HepG2 (cell line): ENCODE measurements at regions not wholly inside any gene's neighbourhood (a gene's known extent, or its start where the extent isn't known, plus 50 kb on each side); places are given as distances from the start of the nearest gene placed in this dataset.

Source experiments
- ATAC-seq: fragments of 200-7000 bp; cut with Tn5 transposase; 3 replicates; pipeline ENCODE4 v1.9.1; 2020; ENCODE audit warnings: mild to moderate bottlenecking, moderate library complexity
- BruUV-seq: library from RNA; stranded (reverse); fragments of 400-500 nt; replicated peaks from 2 replicates; lab custom pipeline; 2021; lab: Mats Ljungman, UMichigan
- CTCF ChIA-PET: fragments of 300-600 bp; formaldehyde crosslinking; extraction: SDS; loops from one replicate; lab custom pipeline; 2021; ENCODE audit warnings: low total read pairs, inconsistent platforms, low intra/inter-chr PET ratio; lab: Yijun Ruan, JAX
- POLR2A ChIA-PET: fragments of 350-600 bp; sonication (Branson Sonifier 250); formaldehyde crosslinking; loops from one replicate; lab custom pipeline; 2020; ENCODE audit warnings: antibody characterized with exemption, inconsistent platforms; lab: Yijun Ruan, JAX
- DNase-seq: peaks from one replicate; pipeline ENCODE4 v3.0.0-alpha.2; 2015; ENCODE audit warnings: low spot score
- FAIRE-seq: peaks from 3 replicates; lab custom pipeline; 2011; peaks lifted over from hg19 to GRCh38; lab: Jason Lieb, UNC
- H2AFZ ChIP-seq: one replicate; pipeline ENCODE4 v1.6.1; 2011; ENCODE audit warnings: low read length, inconsistent platforms
- H3K27ac ChIP-seq: fragments of 300-600 bp; 3 replicates; pipeline ENCODE4 v1.8.0; 2011; ENCODE audit warnings: mixed run types, mild to moderate bottlenecking, mixed read lengths, low read length, inconsistent platforms; ENCODE audit not compliant: insufficient read depth; ENCODE audit errors: extremely low read length
- H3K27me3 ChIP-seq, 2 experiments: fragments of 200-600 bp in 1 of 2; 2 replicates in 1 of 2; 3 replicates in 1 of 2; pipeline versions ENCODE4 v1.6.0 to v1.8.0; 2011; ENCODE audit warnings: low read length in 2 of 2, mild to moderate bottlenecking in 2 of 2, moderate library complexity in 2 of 2, inconsistent platforms in 1 of 2; ENCODE audit not compliant: insufficient read depth in 2 of 2, control insufficient read depth in 1 of 2
- H3K36me3 ChIP-seq, 2 experiments: fragments of 200-600 bp in 1 of 2; replicated peaks in 1 of 2; 2 replicates in 1 of 2; 3 replicates in 1 of 2; pipeline versions ENCODE4 v1.5.1 to v1.8.0; 2011; ENCODE audit warnings: low read length in 2 of 2, inconsistent platforms in 1 of 2; ENCODE audit not compliant: insufficient read depth in 2 of 2, control insufficient read depth in 1 of 2
- H3K4me1 ChIP-seq: 2 replicates; pipeline ENCODE4 v1.5.1; 2012; ENCODE audit warnings: low read length, inconsistent platforms; ENCODE audit not compliant: insufficient read depth
- H3K4me2 ChIP-seq: 2 replicates; pipeline ENCODE4 v1.6.0; 2011; ENCODE audit warnings: low read depth, low read length, inconsistent platforms
- H3K4me3 ChIP-seq, 3 experiments: fragments of 200-600 bp in 1 of 3; sonication (generic), shearing (Covaris generic) in 1 of 3; replicated peaks in 1 of 3; 2 replicates each; pipeline ENCODE4 v1.5.1; 2011 to 2016; ENCODE audit warnings: low read length in 3 of 3, inconsistent platforms in 2 of 3, low read depth in 2 of 3, mild to moderate bottlenecking in 2 of 3, control low read depth in 1 of 3, mixed read lengths in 1 of 3; ENCODE audit not compliant: insufficient read depth in 1 of 3
- H3K79me2 ChIP-seq: one replicate; pipeline ENCODE4 v1.6.1; 2011; ENCODE audit warnings: low read length, inconsistent platforms; ENCODE audit not compliant: insufficient read depth
- H3K9ac ChIP-seq: 2 replicates; pipeline ENCODE4 v1.6.0; 2011; ENCODE audit warnings: mild to moderate bottlenecking, low read depth, low read length, inconsistent platforms; ENCODE audit not compliant: insufficient read depth
- H3K9me3 ChIP-seq: 2 replicates; pipeline ENCODE4 v1.5.1; 2012; ENCODE audit warnings: mild to moderate bottlenecking, low read length
- H4K20me1 ChIP-seq: 2 replicates; pipeline ENCODE4 v1.6.0; 2011; ENCODE audit warnings: inconsistent platforms, mild to moderate bottlenecking, low read length, moderate library complexity; ENCODE audit not compliant: insufficient read depth
- AKNA ChIP-seq: sonication (generic); formaldehyde crosslinking; IDR thresholded peaks from 2 replicates; pipeline ENCODE4 v1.4.0; 2020; ENCODE audit warnings: missing genetic modification reagents, borderline replicate concordance
- ATF1 ChIP-seq: IDR thresholded peaks from 2 replicates; pipeline ENCODE4 v1.6.1; 2016; ENCODE audit warnings: mild to moderate bottlenecking, control low read depth
- IKZF4 ChIP-seq: sonication (generic); formaldehyde crosslinking; IDR thresholded peaks from 2 replicates; pipeline ENCODE4 v1.5.1; 2020; ENCODE audit warnings: borderline replicate concordance, mild to moderate bottlenecking, low read depth, missing genetic modification reagents; ENCODE audit errors: not compliant biosample characterization
- MED13 ChIP-seq: sonication (generic); formaldehyde crosslinking; IDR thresholded peaks from 2 replicates; pipeline ENCODE4 v1.5.0; 2020; ENCODE audit warnings: missing genetic modification reagents
- SMARCC2 ChIP-seq: fragments of 450-650 bp; IDR thresholded peaks from 2 replicates; pipeline ENCODE4 v1.6.1; 2017; ENCODE audit warnings: antibody characterized with exemption, mild to moderate bottlenecking
- STAT6 ChIP-seq: sonication (generic); formaldehyde crosslinking; IDR thresholded peaks from 2 replicates; pipeline ENCODE4 v1.4.0; 2020; ENCODE audit warnings: missing genetic modification reagents, mild to moderate bottlenecking, borderline replicate concordance
- TFE3 ChIP-seq: IDR thresholded peaks from 2 replicates; pipeline ENCODE4 v1.6.1; 2016
- TOPORS ChIP-seq: sonication (generic); formaldehyde crosslinking; IDR thresholded peaks from 2 replicates; pipeline ENCODE4 v1.8.0; 2023; ENCODE audit warnings: mild to moderate bottlenecking, missing genetic modification reagents
- TRIM22 ChIP-seq: fragments of 450-650 bp; IDR thresholded peaks from 2 replicates; pipeline ENCODE4 v1.6.1; 2017
- ZNF350 ChIP-seq: sonication (generic); formaldehyde crosslinking; IDR thresholded peaks from 2 replicates; pipeline ENCODE4 v1.4.0; 2020; ENCODE audit warnings: mild to moderate bottlenecking, low read depth, missing genetic modification reagents, borderline replicate concordance
- ZNF432 ChIP-seq: sonication (generic); formaldehyde crosslinking; IDR thresholded peaks from 2 replicates; pipeline ENCODE4 v1.5.0; 2020; ENCODE audit warnings: missing genetic modification reagents, mild to moderate bottlenecking, borderline replicate concordance
- ZNF614 ChIP-seq: IDR thresholded peaks from 2 replicates; pipeline ENCODE4 v1.6.1; 2018; ENCODE audit warnings: missing biosample characterization, missing genetic modification reagents, inconsistent platforms, borderline replicate concordance
- ZNF883 ChIP-seq: sonication (generic); formaldehyde crosslinking; IDR thresholded peaks from 2 replicates; pipeline ENCODE4 v1.5.1; 2020; ENCODE audit warnings: mild to moderate bottlenecking, missing genetic modification reagents; ENCODE audit errors: not compliant biosample characterization
- WGBS: methylation state at CpG from one replicate; pipeline ENCODE4 v1.1.6; 2017; ENCODE audit warnings: low lambda C conversion rate; 5-methylcytosine and 5-hydroxymethylcytosine counted together
- in situ Hi-C: cut with HindIII; loops from 2 replicates; pipeline ENCODE4 v1.10.0; 2017; ENCODE audit warnings: low pct_unique_long_range_greater_than_20kb; ENCODE audit not compliant: extremely low pct_ligation_motif_present
- intact Hi-C: fragments of 100-400 bp; cut with micrococcal nuclease; formaldehyde crosslinking; loops from one replicate; pipeline ENCODE4 v1.10.0; 2022; ENCODE audit not compliant: unreplicated experiment

GRCh38 chr5:2832394-2832793 lies 80.9 kb upstream of the IRX2 start:
- Histone ChIP-seq H3K4me3 (no peak overlapping the region), H3K9ac (no peak overlapping the region), H3K4me1 (no peaks in the 10 kb centered on the region), H4K20me1 (no peaks in the 10 kb centered on the region), H2AFZ (no peak overlapping the region), H3K27me3 (no peaks in the 10 kb centered on the region; a peak in 1 of 5 replicates), H3K36me3 (no peaks in the 10 kb centered on the region), H3K9me3 (no peaks in the 10 kb centered on the region), H3K4me2 (no peak overlapping the region), H3K79me2 (no peaks in the 10 kb centered on the region), H3K27ac (no peak overlapping the region)
- DNase-seq (no peak), ATAC-seq (no peak), FAIRE-seq (no peak)
- ChIA-PET CTCF (no interaction called here), POLR2A (no interaction called here)
- no TSS peak for BruUV-seq
- in situ Hi-C loops (no loop called here), intact Hi-C loops (no loop called here)
- WGBS = 55% methylated on average over 2 of the region's 4 CpGs
- TF ChIP-seq ATF1 (CRISPR knock-in tag) (no peak), AKNA (CRISPR knock-in tag) (no peak), TFE3 (no peak), ZNF883 (CRISPR knock-in tag) (no peak), SMARCC2 (no peak), STAT6 (CRISPR knock-in tag) (no peak), ZNF614 (no peak), TRIM22 (no peak), TOPORS (CRISPR knock-in tag) (no peak), ZNF350 (CRISPR knock-in tag) (no peak), IKZF4 (CRISPR knock-in tag) (no peak), MED13 (CRISPR knock-in tag) (no peak), ZNF432 (CRISPR knock-in tag) (no peak)
